HepG2 (cell line): ENCODE measurements at regions not wholly inside any gene's neighbourhood (a gene's known extent, or its start where the extent isn't known, plus 50 kb on each side); places are given as distances from the start of the nearest gene placed in this dataset.

ENCODE experiments used
- AKNA ChIP-seq: sonication (generic); formaldehyde crosslinking; IDR thresholded peaks from 2 replicates; pipeline ENCODE4 v1.4.0; 2020; ENCODE audit warnings: missing genetic modification reagents, borderline replicate concordance
- POLR2A ChIP-seq, 2 experiments: IDR thresholded peaks; 2 replicates each; pipeline ENCODE4 v1.6.1; 2011; ENCODE audit warnings: low read depth in 2 of 2, low read length in 2 of 2, mild to moderate bottlenecking in 1 of 2, moderate library complexity in 1 of 2; ENCODE audit not compliant: insufficient read depth in 1 of 2
- REST ChIP-seq, 2 experiments: IDR thresholded peaks; 2 replicates each; pipeline ENCODE4 v1.6.1; 2011 to 2012; ENCODE audit warnings: low read length in 2 of 2, borderline replicate concordance in 1 of 2, low read depth in 1 of 2, mild to moderate bottlenecking in 1 of 2, moderate library complexity in 1 of 2
- ZHX2 ChIP-seq, 2 experiments: sonication (generic) in 1 of 2; formaldehyde crosslinking in 1 of 2; IDR thresholded peaks; 2 replicates each; pipeline versions ENCODE4 v1.6.1 to v1.9.0; 2014 to 2022; ENCODE audit warnings: antibody characterized with exemption in 1 of 2, borderline replicate concordance in 1 of 2, inconsistent platforms in 1 of 2, low read depth in 1 of 2, missing genetic modification reagents in 1 of 2

GRCh38 chr4:130203571-130203970, 1107.6 kb downstream of the C4orf33 start:
- no peak for TF ChIP-seq REST (IDR thresholded peaks at IDR 0.05; ENCODE audit: borderline replicate concordance in 1 of 2, low read depth in 1 of 2, low read length in 2 of 2)
- no peak for TF ChIP-seq POLR2A (IDR thresholded peaks at IDR 0.05; ENCODE audit: insufficient read depth in 1 of 2, low read depth in 2 of 2, low read length in 2 of 2)
- no peak for TF ChIP-seq AKNA (CRISPR knock-in tag)
- no peak for TF ChIP-seq ZHX2 (IDR thresholded peaks at IDR 0.05; ENCODE audit: low read depth)
- TF ChIP-seq ZHX2 (CRISPR knock-in tag; IDR thresholded peaks at IDR 0.05; ENCODE audit: borderline replicate concordance): no peak
